NOMO-1 (cell line): ENCODE measurements at regions not wholly inside any gene's neighbourhood (a gene's known extent, or its start where the extent isn't known, plus 50 kb on each side); places are given as distances from the start of the nearest gene placed in this dataset.
A peak's percentile ranks its signal among the peaks of the same experiment; 100 is the strongest.
"Not testable (repeated sequence)": the region's sequence is repeated elsewhere in the genome, so short reads cannot be mapped to it uniquely, and the experiment has no call there.

Experiments
- DNase-seq, 2 experiments: peaks; one replicate each; lab custom pipeline; 2025; ENCODE audit not compliant: unreplicated experiment in 2 of 2; lab: John Stamatoyannopoulos, UW

- no peak for DNase-seq
Measured at GRCh38 chr7:17043012-17043877, 161.5 kb upstream of the AGR3 start.

- DNase-seq, result no peak
Measured at GRCh38 chr7:17044396-17044795, 162.6 kb upstream of the AGR3 start.

GRCh38 chr7:17044861-17045260, 163.1 kb upstream of the AGR3 start:
- DNase-seq, result peak in 1 of 2 experiments; percentile 18

GRCh38 chr7:17046259-17046658, 164.5 kb upstream of the AGR3 start:
- no peak for DNase-seq

- no peak for DNase-seq
Measured at GRCh38 chr7:17046666-17047065, 164.9 kb upstream of the AGR3 start.

- not testable (repeated sequence) for DNase-seq
Measured at GRCh38 chr7:17053164-17053563, 171.4 kb upstream of the AGR3 start.

GRCh38 chr7:17054206-17054605, 172.4 kb upstream of the AGR3 start:
- DNase-seq, result no peak

GRCh38 chr7:17054836-17055235, 173.1 kb upstream of the AGR3 start:
- no peak for DNase-seq

- DNase-seq, result no peak
Measured at GRCh38 chr7:17055596-17055995, 173.8 kb upstream of the AGR3 start.

- no peak for DNase-seq
Measured at GRCh38 chr7:17056491-17057142, 174.8 kb upstream of the AGR3 start.

- no peak for DNase-seq
Measured at GRCh38 chr7:17057143-17057509, 175.3 kb upstream of the AGR3 start.

DNA sequence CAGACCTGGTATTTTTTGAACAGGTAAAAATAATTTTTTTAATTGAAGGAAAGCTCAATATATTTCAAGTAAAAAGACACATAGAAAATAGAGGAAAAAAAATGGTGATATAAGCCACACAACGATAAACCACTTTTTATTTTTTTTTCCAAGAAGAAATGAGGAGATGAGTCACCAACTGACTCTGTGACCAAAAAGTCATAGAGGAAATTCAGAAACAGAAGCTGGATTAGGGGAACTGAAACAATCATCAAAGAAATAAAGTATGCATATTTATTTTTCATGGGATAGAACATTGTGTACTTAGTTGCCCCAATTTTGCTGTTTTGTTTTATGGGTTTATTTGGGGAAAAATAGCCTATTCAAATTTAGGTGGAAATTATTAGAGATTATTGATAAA, 176.8 kb upstream of the AGR3 start:
- DNase-seq, result peak; percentile 75 to 93

DNA sequence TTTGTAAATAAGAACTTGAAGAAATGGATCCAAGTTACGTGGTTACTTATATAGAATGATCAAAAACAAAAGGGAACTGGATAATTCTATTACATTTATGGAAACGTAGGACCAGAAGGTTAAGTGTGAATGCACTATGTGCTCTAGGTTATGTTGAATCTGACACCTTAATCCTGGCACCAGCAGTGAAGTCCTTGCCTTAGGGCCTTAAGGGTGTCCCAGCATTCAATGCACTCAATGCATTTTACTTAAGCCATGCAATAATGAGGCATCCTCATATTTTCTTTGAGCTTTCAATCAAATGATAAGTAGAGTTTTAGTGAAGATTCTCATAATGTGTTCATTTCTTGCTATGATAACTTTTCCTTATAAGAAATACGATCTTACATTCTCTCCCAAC, 178.3 kb upstream of the AGR3 start:
- no peak for DNase-seq

DNA sequence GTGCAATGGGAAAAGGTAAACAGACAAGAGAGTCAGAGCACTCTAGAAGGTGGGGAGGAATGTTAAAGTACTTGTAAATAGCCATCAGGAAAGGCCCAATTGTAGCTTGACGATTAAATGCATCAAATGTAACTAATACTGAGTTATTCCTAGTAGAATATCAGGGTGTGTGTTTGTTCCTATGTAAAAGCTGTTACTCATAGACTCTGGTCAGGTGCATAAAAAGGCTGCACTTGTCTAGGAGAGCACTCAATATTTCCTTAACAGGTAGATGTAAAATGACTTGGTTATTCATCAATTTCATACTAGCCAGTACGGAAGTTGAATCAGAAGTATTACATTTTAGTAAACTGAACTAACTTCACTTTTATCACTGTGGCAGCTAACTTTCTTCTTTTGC, 179.7 kb upstream of the AGR3 start:
- DNase-seq, result no peak

DNA sequence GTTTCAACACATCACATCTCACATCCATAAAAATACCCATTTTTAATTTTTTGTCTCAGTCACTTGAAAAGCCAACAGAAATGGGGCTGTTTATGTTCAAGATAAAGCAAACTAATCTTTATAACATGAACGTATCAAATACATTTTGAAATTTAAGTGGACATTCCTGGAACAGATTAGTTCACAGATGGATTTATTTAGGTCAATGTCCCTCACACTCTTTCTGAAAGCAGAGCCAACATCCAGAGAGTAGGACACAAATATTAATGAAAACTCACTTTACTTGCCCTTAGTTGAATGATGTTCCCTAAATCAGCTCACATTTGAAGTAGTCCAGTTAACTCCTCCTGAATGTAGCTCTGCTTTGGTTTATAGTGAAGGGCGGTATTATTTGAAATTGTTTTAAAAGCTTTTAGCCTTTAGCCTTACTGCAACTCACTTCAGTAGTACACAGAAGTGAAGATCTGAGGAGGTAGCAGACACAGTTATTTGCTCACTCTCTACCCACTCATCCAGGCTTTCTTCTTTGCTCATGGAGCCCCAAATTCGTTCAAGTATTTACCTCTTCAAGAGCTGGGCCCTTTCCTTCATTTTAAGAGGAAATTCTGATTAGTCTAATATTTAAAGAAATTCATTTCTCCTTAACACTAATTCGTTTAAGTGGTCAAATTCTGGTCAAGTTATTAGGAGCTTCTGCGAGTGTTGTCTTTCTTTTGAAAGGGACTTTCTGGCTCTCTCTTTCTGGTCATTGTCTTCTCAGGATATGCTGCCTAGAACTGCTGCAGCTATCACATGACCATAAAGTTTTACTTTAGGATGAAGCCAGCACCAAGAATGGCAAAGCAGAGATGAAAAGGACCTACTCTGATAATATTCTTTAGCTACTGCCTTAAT, 180.6 kb upstream of the AGR3 start:
- no peak for DNase-seq

DNA sequence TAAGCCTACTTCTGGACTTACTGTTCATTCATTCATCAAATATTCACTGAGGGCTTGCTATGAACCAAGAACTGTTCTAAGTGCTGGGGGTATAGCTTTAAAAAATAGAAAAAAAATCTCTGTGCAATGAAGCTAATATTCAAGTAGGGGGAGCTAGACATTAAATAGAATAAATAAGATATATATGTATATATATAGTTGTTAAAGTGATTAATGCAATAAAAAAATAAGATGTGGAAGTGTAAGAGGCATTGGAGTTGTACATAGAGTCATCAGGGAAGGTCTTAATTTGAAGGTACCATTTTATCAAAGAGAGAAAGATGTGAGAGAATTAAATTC, 181.2 kb upstream of the AGR3 start:
- DNase-seq, result no peak

GRCh38 chr7:17067691-17068090, 185.9 kb upstream of the AGR3 start:
- DNase-seq, result no peak

- DNase-seq, result no peak
Measured at GRCh38 chr7:17069146-17069545, 187.4 kb upstream of the AGR3 start.

DNA sequence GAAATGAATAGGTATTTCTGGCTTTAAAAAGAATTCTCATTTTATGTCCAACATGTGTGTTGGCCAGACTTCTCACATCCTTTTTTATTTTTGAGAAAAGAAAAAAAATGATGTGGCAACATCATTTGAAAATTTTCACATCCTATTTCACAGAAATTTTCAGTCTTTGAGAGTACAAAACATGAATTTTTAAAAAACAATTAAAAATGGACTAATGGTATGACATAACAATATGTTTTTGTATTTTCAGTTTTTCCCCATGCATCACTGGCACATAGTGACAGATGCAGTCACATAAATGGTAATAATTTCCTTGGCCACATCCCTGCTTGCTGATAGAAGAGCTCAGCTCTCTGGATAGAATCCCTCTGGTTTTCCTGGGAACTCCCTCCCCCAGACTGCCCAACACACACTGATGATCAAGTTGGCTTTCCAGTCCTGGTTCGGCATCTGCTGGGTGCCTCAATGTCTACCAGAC, 188.5 kb upstream of the AGR3 start:
- DNase-seq, result peak in 1 of 2 experiments; percentile 33

DNA sequence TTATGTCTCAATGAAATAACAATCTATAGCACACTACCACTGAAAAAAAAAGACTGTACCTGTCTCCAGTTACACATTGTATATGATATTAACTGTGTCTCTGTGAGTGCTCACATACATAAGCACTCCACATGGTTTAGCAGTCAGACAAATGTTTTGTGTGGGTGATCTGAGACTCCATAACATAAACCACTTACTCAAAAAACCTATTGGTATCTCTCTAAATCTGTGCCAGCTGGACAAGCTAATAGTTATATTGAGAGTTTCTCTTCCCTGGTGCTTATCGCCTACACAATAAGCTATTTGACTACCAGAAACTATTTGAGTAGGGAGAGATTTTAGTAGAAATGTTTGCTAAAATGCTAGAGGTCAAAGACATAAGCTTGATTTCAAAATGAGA, 190.1 kb upstream of the AGR3 start:
- DNase-seq, result no peak

DNA sequence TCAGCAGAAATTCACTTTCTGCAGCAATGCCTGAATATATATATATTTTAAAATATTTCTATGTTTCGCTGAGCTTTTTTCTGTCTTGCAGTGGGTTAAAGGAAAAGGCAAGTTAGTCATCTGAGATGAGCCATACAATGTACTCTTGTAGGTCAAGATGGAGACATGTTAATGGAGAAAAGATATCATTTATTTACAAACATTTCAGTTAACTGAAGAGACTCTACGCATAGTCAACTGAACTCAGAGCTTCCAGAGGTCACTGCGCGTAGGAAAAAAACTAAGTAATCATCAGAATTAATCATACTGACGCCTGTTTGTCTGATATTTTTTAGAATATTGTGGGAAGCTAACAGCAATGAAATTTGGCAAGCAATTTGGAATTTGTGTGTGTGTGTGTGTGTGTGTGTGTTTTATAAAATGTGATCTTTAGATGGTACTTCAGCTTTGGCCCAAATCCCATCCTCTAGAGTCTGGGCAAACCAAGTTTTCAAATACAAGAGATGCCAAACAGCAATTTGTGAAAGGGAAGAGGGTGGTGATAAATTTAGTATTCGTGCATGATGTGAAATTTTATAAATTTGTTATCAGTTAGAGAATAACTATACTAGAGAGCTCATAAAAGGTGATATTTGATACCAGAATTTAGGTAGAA, 193.9 kb upstream of the AGR3 start:
- no peak for DNase-seq
